ENCODE measurements at regions not wholly inside any gene's neighbourhood (a gene's known extent, or its start where the extent isn't known, plus 50 kb on each side); places are given as distances from the start of the nearest gene placed in this dataset.
"Not testable (repeated sequence)": the region's sequence is repeated elsewhere in the genome, so short reads cannot be mapped to it uniquely, and the experiment has no call there.

DNA sequence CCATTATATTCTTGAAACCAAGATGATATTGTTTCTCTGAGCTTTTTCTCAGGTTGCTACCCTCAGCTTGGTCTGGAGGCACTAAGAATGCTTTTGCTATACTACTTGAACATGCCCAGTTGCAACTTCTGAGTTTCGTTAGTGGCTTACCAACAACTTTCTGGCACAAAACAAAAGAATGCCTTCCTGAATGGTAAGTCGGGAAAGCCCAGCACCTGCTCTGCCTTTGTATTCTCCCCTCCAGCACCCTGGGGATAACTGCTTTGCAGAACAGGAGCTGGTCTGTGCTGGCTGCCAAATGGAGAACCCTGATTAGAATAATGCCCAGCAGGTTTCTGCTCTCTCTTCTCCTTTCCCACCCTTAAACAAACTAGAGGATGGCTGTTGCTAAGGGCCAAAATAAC, 149.3 kb downstream of the TGFB2 start:
- no peak for DNase-seq (ENCODE audit: low spot score)

DNA sequence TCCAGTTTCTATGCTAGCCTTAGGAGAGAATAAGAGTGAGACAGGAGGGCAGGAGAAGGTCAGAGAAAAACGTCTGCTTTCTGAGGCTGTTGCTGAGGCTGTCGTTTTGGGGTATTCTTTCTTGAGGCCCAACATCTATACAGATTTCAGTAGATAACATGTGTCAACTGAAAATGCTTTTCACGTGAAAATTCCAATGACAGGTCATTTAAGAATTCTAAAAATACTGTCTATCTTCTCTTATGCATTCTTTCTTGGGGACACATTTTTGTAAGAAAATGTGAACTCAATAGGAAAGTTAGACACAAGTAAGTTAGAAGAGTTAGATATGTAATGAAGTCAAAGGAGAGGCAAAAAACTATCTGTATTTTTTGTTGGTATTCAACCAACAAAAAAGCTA, 150.8 kb downstream of the TGFB2 start:
- DNase-seq (ENCODE audit: low spot score) = no peak

GRCh38 chr1:218496561-218496960, 151.4 kb downstream of the TGFB2 start:
- peak; percentile 73 for DNase-seq (ENCODE audit: low spot score)

DNA sequence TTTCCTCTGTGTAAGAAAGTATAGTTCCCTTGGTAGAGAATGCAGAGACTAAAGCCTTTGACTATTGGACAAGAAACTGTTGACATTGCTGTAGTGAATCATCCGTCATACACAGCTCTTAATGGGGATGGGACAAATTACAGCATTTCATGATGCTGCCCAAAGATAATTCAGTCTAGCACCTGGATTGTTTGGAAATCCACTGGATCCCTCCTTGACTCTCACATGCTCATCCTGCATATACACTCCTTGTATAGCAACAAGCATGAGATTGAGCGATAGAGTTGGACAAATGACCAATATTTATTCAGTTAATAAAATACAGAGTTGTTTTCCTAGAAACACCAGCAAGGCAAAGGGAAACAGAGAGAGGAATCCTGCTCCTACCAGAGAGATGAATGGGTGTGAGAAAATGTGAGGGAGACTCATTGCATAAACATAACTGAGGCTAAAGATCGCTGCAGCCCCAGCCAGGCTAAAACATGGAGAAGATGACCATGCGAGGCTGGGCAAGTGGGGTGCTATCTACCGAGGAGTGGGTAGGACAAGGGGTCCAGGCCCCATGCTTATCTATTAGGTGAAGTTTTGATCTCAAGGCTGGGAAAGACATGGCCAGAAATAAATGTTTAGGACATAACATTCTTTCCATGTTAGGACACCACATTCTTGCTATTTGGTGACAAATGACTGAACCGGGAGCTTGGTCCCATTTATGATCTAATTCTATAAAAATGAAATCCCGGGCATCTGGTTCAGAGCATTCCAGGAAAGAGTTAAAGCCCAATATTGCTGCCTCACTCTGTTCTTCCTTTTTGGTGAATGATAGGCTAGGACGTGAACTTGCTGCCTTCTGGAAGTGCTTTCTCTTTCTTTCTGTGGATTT, 153.2 kb downstream of the TGFB2 start:
- DNase-seq (ENCODE audit: low spot score) = peak; percentile 28

DNA sequence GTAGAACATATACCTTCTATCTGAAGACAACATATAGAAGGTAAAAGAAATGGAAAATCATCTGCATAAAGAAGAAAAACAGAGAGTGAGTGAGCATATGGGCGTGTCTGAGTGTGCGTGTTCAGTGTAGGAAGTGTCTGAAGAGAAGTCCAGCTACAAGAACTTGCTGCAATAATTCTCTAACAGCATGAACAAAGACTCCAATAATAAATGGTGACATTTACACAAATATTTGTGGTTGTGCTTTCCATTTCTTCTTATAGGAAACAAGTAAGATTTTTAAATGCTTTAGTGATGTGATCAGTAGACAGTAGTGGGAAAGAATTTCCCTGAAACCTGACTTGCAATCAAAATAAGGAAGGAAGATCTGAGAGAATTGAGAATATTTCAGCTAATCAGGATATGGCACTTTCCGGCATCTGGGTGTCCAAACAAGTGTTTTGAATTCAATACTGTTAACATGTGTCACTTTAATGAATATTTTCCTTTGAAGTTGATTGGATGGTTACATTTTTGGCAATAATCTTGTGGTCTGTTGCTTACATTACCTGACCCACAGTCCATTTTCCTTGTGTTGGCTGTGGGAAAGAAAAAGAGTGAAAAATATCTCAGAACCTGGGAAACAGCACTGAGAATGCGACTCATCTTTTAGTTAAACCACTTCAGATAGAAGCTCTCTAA, 154.0 kb downstream of the TGFB2 start:
- no peak for DNase-seq (ENCODE audit: low spot score)

DNA sequence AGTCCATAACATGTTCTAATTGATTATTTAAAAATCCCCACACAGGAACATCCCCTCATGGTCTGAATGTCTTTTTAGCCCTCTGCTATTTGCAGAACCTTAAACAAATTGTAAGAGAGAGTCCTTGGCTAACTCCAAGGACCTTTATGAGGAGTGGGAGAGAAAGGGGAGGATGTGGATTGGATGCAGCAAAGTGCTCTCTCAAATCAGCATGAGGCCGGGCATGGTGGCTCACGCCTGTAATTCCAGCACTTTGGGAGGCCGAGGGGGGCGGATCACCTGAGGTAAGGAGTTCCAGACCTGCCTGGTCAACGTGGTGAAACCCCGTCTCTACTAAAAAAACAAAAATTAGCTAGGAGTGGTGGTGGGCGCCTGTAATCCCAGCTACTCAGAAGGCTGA, 154.8 kb downstream of the TGFB2 start:
- no peak for DNase-seq (ENCODE audit: low spot score)

GRCh38 chr1:218501161-218501560, 156.0 kb downstream of the TGFB2 start:
- no peak for DNase-seq (ENCODE audit: low spot score)

DNA sequence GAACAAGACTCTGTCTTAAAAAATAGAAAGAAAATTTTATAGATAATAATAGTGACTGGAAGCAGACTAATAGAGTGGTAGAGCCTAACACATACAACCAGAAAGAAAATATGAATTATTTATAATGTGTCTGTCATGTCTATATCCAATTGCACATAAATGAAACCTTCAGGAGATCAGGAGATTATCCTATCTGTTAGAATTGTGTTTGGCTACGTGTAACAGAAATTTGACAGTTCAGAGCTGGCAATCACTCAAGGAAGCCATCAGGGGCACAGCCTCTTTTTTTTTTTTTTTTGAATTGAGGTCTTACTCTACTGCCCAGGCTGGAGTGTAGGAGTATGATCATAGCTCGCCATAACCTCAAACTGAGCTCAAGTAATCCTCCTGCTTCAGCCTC, 157.2 kb downstream of the TGFB2 start:
- no peak for DNase-seq (ENCODE audit: low spot score)

DNA sequence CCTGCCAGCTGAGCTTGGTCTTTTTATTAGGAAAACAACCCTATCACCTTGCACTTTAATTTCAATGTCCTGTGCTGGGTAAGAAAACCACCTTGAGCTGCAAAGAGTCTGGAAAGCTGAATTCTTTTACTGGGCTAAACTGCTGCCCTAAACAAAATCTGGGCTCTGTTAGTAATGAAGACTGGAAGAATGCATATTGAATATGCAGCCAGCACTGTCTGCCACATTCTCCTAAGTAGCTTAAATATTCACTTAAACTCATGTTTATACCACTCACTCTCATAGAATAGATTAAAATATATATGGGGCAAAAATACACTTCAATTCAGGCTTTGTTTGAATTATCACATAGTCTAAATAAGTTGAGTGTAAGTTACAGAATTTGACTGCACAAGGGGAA, 158.0 kb downstream of the TGFB2 start:
- no peak for DNase-seq (ENCODE audit: low spot score)

- DNase-seq (ENCODE audit: low spot score) = no peak
These were observed 162.3 kb downstream of the TGFB2 start for GRCh38 chr1:218507355-218508002.

GRCh38 chr1:218510153-218510772, 165.1 kb downstream of the TGFB2 start:
- no peak for DNase-seq (ENCODE audit: low spot score)

DNA sequence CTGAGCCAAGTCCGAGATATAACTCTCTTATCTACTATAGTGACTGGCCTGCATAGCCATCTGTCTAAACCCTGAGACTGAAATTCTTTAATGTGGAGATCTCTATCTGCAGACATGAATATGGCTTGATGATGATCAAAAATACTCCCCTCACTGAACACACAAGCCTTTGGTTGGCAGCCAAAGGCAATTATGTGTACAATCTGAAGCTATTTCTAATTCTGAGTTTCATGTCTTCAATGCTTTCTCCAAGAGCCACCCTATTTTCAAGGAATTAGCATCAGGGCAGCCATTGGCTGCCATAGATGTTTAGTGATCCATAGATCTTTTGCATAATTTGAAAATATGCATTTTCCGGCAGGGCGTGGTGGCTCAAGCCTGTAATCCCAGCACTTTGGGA, 168.2 kb downstream of the TGFB2 start:
- no peak for DNase-seq (ENCODE audit: low spot score)

GRCh38 chr1:218514689-218515088, 169.6 kb downstream of the TGFB2 start:
- DNase-seq (ENCODE audit: low spot score) = no peak

DNA sequence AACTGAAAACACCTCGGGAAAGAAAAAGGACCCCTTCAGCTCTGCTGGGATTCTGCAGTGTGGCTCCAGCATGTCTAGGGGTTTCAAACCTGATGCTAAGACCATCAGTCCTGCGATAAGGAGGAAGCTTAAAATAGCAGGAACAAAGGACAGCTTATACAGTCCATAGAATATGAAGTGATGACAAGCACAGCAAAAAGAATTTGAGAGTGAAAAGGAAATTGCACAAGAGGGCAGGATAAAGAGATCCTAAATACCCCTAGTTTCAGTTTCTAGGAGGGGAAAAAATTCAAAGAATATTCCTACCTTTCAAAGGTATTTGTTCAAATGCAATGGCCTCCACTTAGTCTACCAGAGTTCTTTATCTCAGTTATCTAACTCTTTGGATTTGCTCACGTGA, 171.4 kb downstream of the TGFB2 start:
- no peak for DNase-seq (ENCODE audit: low spot score)

GRCh38 chr1:218517459-218517858, 172.3 kb downstream of the TGFB2 start:
- no peak for DNase-seq (ENCODE audit: low spot score)

DNA sequence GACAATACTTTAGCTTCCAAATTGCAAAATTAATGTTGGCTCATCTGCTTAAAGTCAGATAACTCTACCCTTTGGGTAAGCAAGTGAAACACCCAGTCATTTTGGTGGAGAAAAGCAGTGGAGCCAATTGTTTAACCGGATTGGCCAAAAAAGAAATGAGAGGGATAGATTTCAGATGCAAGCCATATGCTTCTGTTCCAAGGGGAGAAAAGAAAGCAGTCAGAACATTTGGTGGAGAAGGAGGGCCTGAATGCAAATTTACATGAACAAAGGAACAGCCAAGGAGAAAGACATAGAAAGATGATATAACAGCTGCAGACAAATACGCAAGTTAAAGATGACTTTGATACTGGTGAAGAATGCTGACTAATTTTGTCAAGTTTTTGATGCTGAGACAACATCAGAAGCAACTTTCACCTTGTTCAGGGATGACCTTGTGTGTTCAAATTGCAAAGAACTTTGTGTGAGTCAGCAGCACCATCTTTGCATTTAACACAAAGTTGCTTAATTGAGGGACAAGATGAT, 173.1 kb downstream of the TGFB2 start:
- no peak for DNase-seq (ENCODE audit: low spot score)

DNA sequence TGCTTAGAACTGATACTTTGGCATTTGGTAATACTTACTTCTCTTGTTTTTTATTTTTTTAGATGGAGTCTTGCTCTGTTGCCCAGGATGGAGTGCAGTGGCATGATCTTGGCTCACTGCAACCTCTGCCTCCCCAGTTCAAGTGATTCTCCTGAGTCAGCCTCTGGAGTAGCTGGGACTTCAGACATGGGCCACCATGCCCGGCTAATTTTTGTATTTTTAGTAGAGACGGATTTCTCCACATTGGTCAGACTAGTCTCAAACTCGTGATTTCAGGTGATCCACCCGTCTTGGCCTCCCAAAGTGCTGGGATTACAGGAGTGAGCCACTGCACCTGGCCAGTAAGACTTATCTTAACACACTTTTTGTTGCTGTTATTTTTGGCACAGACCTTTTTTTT, 175.5 kb downstream of the TGFB2 start:
- not testable (repeated sequence) for DNase-seq (ENCODE audit: low spot score)

GRCh38 chr1:218521414-218522169, 176.5 kb downstream of the TGFB2 start:
- no peak for DNase-seq (ENCODE audit: low spot score)

DNA sequence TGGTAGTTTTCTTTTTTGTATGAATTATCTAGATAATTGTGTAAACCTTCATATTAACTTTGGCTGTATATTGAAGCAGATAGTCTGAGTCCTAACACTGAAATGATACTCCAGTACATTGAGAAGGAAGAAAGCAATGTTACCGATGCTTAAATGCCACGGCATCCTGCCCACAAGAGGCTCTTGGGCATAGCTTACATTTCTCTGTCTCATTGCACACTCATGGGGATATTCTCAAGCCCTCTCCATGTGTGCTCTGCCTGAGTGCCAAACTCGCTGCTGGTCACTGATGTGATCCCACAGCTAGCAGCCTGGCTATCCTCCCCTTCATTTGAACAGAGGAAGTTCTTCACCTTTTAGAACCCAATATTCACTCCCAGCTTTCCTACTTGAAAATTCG, 179.4 kb downstream of the TGFB2 start:
- DNase-seq (ENCODE audit: low spot score) = no peak

- DNase-seq (ENCODE audit: low spot score) = no peak
These were observed 179.9 kb downstream of the TGFB2 start for GRCh38 chr1:218525031-218525430.

DNA sequence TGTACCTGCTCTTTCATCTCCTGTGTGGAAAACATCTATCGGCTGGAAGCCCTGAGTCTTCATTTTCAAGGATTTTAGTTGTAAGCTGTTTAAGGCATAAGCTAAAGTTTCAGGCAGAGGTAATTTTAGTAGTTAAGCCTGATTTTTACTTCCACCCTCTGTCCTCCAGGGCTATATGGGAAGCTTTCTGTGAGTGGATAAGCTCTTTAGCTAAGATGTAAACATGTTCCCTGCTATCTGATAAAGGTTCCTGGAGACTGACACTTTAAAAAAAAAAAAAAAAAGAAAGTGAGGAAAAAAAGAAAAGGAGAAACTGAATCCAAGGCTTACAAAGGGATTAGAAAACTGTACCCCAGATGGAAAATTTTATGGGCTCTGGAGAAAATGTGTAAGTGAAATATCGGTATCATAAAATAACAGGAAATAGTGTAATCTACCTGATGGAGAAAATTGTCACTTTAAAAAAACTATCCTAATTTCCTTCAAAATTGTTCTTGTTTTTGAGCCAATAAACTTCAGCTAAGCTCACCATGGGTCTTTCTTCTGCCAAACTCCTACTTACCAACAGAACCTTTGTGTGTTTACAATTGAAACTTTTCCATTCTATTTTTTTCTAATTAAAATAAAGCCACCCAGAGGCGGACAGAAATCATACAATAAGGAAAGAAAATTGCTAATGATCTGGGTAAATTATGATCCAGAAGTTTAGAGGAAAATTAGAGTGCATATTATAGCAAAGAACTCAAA, 180.5 kb downstream of the TGFB2 start:
- no peak for DNase-seq (ENCODE audit: low spot score)
